C4-2B (cell line): ENCODE measurements at regions not wholly inside any gene's neighbourhood (a gene's known extent, or its start where the extent isn't known, plus 50 kb on each side); places are given as distances from the start of the nearest gene placed in this dataset.

Experiments used
- CTCF ChIP-seq: fragments of 450-650 bp; conservative IDR thresholded peaks from 2 replicates; pipeline ENCODE4 v1.5.1; 2017; ENCODE audit warnings: mild to moderate bottlenecking
- ZFX ChIP-seq: fragments of 450-650 bp; IDR thresholded peaks from 2 replicates; pipeline ENCODE4 v1.6.1; 2017

- no peak for TF ChIP-seq CTCF
- TF ChIP-seq ZFX = no peak
Observed at GRCh38 chrX:142359331-142359730, 154.2 kb upstream of the MAGEC2 start.
